Smooth muscle cell (in vitro differentiated cells): ENCODE measurements at regions not wholly inside any gene's neighbourhood (a gene's known extent, or its start where the extent isn't known, plus 50 kb on each side); places are given as distances from the start of the nearest gene placed in this dataset.

Experiments used
- DNase-seq: peaks from one replicate; lab custom pipeline; 2025; ENCODE audit not compliant: unreplicated experiment; lab: John Stamatoyannopoulos, UW
- H2AFZ ChIP-seq: fragments of 200-600 bp; sonication (generic); 2 replicates; pipeline ENCODE4 v1.6.0; 2016; ENCODE audit warnings: antibody characterized with exemption, low read depth, mild to moderate bottlenecking
- H3F3A ChIP-seq: fragments of 200-600 bp; sonication (generic); 2 replicates; pipeline ENCODE4 v1.6.0; 2017; ENCODE audit warnings: antibody characterized with exemption, low read depth
- H3K27ac ChIP-seq: fragments of 200-600 bp; sonication (generic); 2 replicates; pipeline ENCODE4 v1.5.1; 2016; ENCODE audit warnings: low read depth, mild to moderate bottlenecking
- H3K27me3 ChIP-seq: fragments of 200-600 bp; sonication (generic); 2 replicates; pipeline ENCODE4 v1.6.1; 2016; ENCODE audit warnings: low read depth, mild to moderate bottlenecking
- H3K36me3 ChIP-seq: fragments of 200-600 bp; sonication (generic); 2 replicates; pipeline ENCODE4 v1.5.1; 2016; ENCODE audit warnings: low read depth
- H3K4me1 ChIP-seq: fragments of 200-600 bp; sonication (generic); 2 replicates; pipeline ENCODE4 v1.5.1; 2016; ENCODE audit warnings: low read depth
- H3K4me2 ChIP-seq: fragments of 200-600 bp; sonication (generic); 2 replicates; pipeline ENCODE4 v1.6.0; 2016; ENCODE audit warnings: mild to moderate bottlenecking
- H3K4me3 ChIP-seq: fragments of 200-600 bp; sonication (generic); 2 replicates; pipeline ENCODE4 v1.5.1; 2016; ENCODE audit warnings: mild to moderate bottlenecking
- H3K79me2 ChIP-seq: fragments of 200-600 bp; sonication (generic); 2 replicates; pipeline ENCODE4 v1.6.0; 2016; ENCODE audit warnings: low read depth, mild to moderate bottlenecking
- H3K9ac ChIP-seq: fragments of 200-600 bp; sonication (generic); 2 replicates; pipeline ENCODE4 v1.6.0; 2016; ENCODE audit warnings: low read depth
- H3K9me3 ChIP-seq: fragments of 200-600 bp; sonication (generic); replicated peaks from 2 replicates; pipeline ENCODE4 v1.5.1; 2016; ENCODE audit warnings: low read depth
- H4K20me1 ChIP-seq: fragments of 200-600 bp; sonication (generic); 2 replicates; pipeline ENCODE4 v1.6.0; 2016; ENCODE audit warnings: low read depth
- WGBS: methylation state at CpG from one replicate; pipeline ENCODE4 v1.1.7; 2016; ENCODE audit warnings: low lambda C conversion rate; 5-methylcytosine and 5-hydroxymethylcytosine counted together
- TF ChIP-seq, protein P1 (sequence below): fragments of 200-600 bp; sonication (generic); IDR thresholded peaks from 2 replicates; pipeline ENCODE4 v1.5.1; 2017; ENCODE audit warnings: borderline replicate concordance, mild to moderate bottlenecking, antibody characterized with exemption; ENCODE audit not compliant: insufficient read depth, poor library complexity, severe bottlenecking

- Histone ChIP-seq H3K79me2 (no peaks in the 10 kb centered on the region), H3K9me3 (no peaks in the 10 kb centered on the region), H3K4me2 (no peak overlapping the region), H3K27ac (no peak overlapping the region), H3K27me3 (no peaks in the 10 kb centered on the region), H3K9ac (no peak overlapping the region), H3K4me1 (peaks cover 2% of the 10 kb centered on the region), H2AFZ (no peak overlapping the region), H3K4me3 (no peak overlapping the region), H4K20me1 (no peaks in the 10 kb centered on the region), H3K36me3 (no peaks in the 10 kb centered on the region), H3F3A (no peaks in the 10 kb centered on the region)
- DNase-seq = no peak
- TF ChIP-seq, protein P1, sequence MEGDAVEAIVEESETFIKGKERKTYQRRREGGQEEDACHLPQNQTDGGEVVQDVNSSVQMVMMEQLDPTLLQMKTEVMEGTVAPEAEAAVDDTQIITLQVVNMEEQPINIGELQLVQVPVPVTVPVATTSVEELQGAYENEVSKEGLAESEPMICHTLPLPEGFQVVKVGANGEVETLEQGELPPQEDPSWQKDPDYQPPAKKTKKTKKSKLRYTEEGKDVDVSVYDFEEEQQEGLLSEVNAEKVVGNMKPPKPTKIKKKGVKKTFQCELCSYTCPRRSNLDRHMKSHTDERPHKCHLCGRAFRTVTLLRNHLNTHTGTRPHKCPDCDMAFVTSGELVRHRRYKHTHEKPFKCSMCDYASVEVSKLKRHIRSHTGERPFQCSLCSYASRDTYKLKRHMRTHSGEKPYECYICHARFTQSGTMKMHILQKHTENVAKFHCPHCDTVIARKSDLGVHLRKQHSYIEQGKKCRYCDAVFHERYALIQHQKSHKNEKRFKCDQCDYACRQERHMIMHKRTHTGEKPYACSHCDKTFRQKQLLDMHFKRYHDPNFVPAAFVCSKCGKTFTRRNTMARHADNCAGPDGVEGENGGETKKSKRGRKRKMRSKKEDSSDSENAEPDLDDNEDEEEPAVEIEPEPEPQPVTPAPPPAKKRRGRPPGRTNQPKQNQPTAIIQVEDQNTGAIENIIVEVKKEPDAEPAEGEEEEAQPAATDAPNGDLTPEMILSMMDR = no peak
Measured at GRCh38 chr4:19686456-19686855, 565.2 kb upstream of the SLIT2 start.

DNA sequence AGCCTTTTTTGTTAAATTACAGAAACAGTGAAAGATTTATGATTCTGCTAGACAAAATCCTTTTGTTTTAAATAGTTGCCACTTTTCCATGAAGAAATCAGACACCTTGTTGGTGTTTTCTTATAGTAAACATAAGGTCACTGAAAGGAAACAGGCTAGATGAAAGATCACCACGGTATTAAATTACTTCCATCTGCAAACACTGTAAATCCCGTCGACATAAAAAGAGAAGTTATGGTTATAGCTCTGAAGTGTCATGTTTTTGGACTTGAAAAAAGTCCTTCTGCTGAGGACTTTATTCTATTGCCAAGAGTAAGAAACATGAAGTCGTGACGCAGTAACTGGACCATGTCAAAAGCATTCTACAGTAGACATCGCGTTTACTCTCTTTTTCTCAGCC lies 567.6 kb upstream of the SLIT2 start:
- Histone ChIP-seq H3K36me3 (no peaks in the 10 kb centered on the region), H4K20me1 (no peaks in the 10 kb centered on the region), H3K9me3 (no peaks in the 10 kb centered on the region), H2AFZ (peak overlapping the region; percentile 77), H3K27ac (no peak overlapping the region), H3K4me2 (no peak overlapping the region), H3K4me1 (no peaks in the 10 kb centered on the region), H3K27me3 (no peaks in the 10 kb centered on the region), H3K79me2 (no peaks in the 10 kb centered on the region), H3K9ac (no peak overlapping the region), H3F3A (no peaks in the 10 kb centered on the region), H3K4me3 (no peak overlapping the region)
- TF ChIP-seq, protein P1 = no peak
- no peak for DNase-seq
- 72% methylated on average over 7 of the region's 7 CpGs for WGBS

DNA sequence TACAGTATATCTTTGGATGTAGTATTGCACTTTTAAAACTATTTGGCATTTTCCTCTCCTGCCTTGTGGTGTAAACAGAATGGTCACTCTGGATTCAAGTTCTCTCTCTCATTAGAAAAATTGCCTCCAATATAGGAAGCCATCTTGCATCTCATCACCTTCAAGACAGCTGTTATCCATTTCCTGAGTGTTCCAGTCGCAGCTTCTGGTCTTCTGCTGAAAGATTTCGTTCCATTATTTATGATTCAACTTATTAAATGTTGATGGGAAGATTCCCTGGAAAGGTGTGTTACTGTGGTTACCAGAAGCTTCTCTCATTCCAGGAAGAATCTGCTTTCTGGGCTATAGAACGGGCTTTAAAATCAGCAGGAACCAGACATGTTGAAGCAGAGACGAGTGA lies 568.3 kb upstream of the SLIT2 start:
- Histone ChIP-seq H2AFZ (peak overlapping the region; percentile 77), H3K27ac (no peak overlapping the region), H3F3A (no peaks in the 10 kb centered on the region), H3K4me2 (no peak overlapping the region), H3K4me3 (no peak overlapping the region), H3K79me2 (no peaks in the 10 kb centered on the region), H3K9me3 (no peaks in the 10 kb centered on the region), H3K36me3 (no peaks in the 10 kb centered on the region), H3K27me3 (no peaks in the 10 kb centered on the region), H4K20me1 (no peaks in the 10 kb centered on the region), H3K9ac (no peak overlapping the region), H3K4me1 (no peaks in the 10 kb centered on the region)
- DNase-seq = no peak
- 77% methylated on average over 4 of the region's 4 CpGs for WGBS
- TF ChIP-seq, protein P1 = no peak

DNA sequence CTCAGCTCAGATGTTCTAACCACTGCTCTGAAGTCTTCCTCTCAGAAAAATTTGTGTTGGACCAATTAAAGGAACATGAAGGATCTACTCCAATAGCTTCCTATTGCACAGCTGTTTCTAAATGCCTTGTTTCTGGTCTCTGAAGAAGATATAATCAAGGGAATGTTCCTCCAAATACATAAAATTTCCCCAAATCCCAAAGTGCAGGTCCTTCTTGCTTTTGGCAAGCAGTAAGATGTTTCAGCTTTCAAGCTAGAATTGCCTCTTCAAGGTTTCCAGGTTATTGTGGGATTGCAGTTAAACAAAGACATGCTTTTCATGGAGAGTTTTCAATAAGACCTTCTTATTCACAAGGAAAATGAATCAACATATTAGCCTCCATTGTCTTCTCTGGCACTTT lies 574.5 kb upstream of the SLIT2 start:
- Histone ChIP-seq H3K9ac (no peak overlapping the region), H3F3A (no peaks in the 10 kb centered on the region), H3K4me1 (no peaks in the 10 kb centered on the region), H3K27ac (no peak overlapping the region), H3K79me2 (no peaks in the 10 kb centered on the region), H3K4me2 (no peak overlapping the region), H3K9me3 (peaks cover under 1% of the 10 kb centered on the region), H3K4me3 (no peak overlapping the region), H4K20me1 (no peaks in the 10 kb centered on the region), H3K36me3 (no peaks in the 10 kb centered on the region), H3K27me3 (no peaks in the 10 kb centered on the region), H2AFZ (peak overlapping the region; percentile 41)
- no peak for DNase-seq
- TF ChIP-seq, protein P1 = no peak
